C4-2B (cell line): ENCODE measurements at regions not wholly inside any gene's neighbourhood (a gene's known extent, or its start where the extent isn't known, plus 50 kb on each side); places are given as distances from the start of the nearest gene placed in this dataset.

Experiments used
- H3K27ac ChIP-seq: fragments of 450-650 bp; 2 replicates; pipeline ENCODE4 v1.5.1; 2017
- CTCF ChIP-seq: fragments of 450-650 bp; conservative IDR thresholded peaks from 2 replicates; pipeline ENCODE4 v1.5.1; 2017; ENCODE audit warnings: mild to moderate bottlenecking
- ZFX ChIP-seq: fragments of 450-650 bp; IDR thresholded peaks from 2 replicates; pipeline ENCODE4 v1.6.1; 2017

- no peak overlapping the region for H3K27ac ChIP-seq
- TF ChIP-seq ZFX (no peak), CTCF (no peak)
These were observed 560.5 kb downstream of the IRX1 start for GRCh38 chr5:4156153-4156552.

- H3K27ac ChIP-seq: no peak overlapping the region
These were observed 561.3 kb downstream of the IRX1 start for GRCh38 chr5:4156889-4157288.

GRCh38 chr5:4158750-4159447 lies 563.3 kb downstream of the IRX1 start:
- TF ChIP-seq ZFX (no peak), CTCF (no peak)
- H3K27ac ChIP-seq: no peak overlapping the region

More at GRCh38 chr5:4156889-4157288, 561.3 kb downstream of the IRX1 start:
- TF ChIP-seq CTCF: no peak
- no peak for TF ChIP-seq ZFX

- no peak overlapping the region for H3K27ac ChIP-seq
- TF ChIP-seq CTCF: no peak
- TF ChIP-seq ZFX: no peak
These were observed 564.0 kb downstream of the IRX1 start for GRCh38 chr5:4159681-4160080.

GRCh38 chr5:4164167-4164566 lies 568.5 kb downstream of the IRX1 start:
- no peak for TF ChIP-seq ZFX
- TF ChIP-seq CTCF: no peak
- H3K27ac ChIP-seq: no peak overlapping the region

- TF ChIP-seq ZFX (no peak), CTCF (no peak)
- no peak overlapping the region for H3K27ac ChIP-seq
These were observed 585.1 kb downstream of the IRX1 start for GRCh38 chr5:4180703-4181102.

GRCh38 chr5:4182144-4182543 lies 586.5 kb downstream of the IRX1 start:
- TF ChIP-seq ZFX: no peak
- TF ChIP-seq CTCF: no peak
- no peak overlapping the region for H3K27ac ChIP-seq
